H1 (cell line): ENCODE measurements at regions not wholly inside any gene's neighbourhood (a gene's known extent, or its start where the extent isn't known, plus 50 kb on each side); places are given as distances from the start of the nearest gene placed in this dataset.

Experiments used
- CTCF ChIA-PET: fragments of 300-600 bp; sonication (Branson Sonifier 250); formaldehyde crosslinking; loops from one replicate; lab custom pipeline; 2021; ENCODE audit not compliant: partially characterized antibody; lab: Charles Lee
- POLR2A ChIA-PET: fragments of 300-600 bp; sonication (Branson Sonifier 250); formaldehyde crosslinking; loops from one replicate; lab custom pipeline; 2021; ENCODE audit warnings: inconsistent platforms; ENCODE audit not compliant: partially characterized antibody; lab: Charles Lee
- DNase-seq, 2 experiments: peaks; one replicate each; pipeline versions ENCODE4 v3.0.0 to v3.0.0-alpha.2; 2010 to 2022; ENCODE audit warnings: low spot score in 2 of 2, low read depth in 1 of 2, mixed read lengths in 1 of 2
- FAIRE-seq: peaks from 2 replicates; lab custom pipeline; 2011; peaks lifted over from hg19 to GRCh38; lab: Jason Lieb, UNC
- H2AFZ ChIP-seq: 2 replicates; pipeline ENCODE4 v1.8.1; 2012; ENCODE audit warnings: low read length, inconsistent platforms
- H2AK5ac ChIP-seq: 2 replicates; pipeline ENCODE4 v1.6.1; 2013; ENCODE audit warnings: low read depth, low read length
- H2BK120ac ChIP-seq: replicated peaks from 2 replicates; pipeline ENCODE3; 2013; ENCODE audit warnings: low read depth, low read length, inconsistent platforms
- H2BK12ac ChIP-seq: 2 replicates; pipeline ENCODE4 v1.6.1; 2013; ENCODE audit warnings: low read depth, low read length
- H2BK15ac ChIP-seq: 2 replicates; pipeline ENCODE4 v1.6.1; 2013; ENCODE audit warnings: low read length
- H2BK20ac ChIP-seq: 2 replicates; pipeline ENCODE4 v1.6.1; 2013; ENCODE audit warnings: low read length
- H2BK5ac ChIP-seq: 2 replicates; pipeline ENCODE4 v1.6.1; 2013; ENCODE audit warnings: low read depth, low read length
- H3K14ac ChIP-seq: 2 replicates; pipeline ENCODE4 v1.6.1; 2013; ENCODE audit warnings: inconsistent platforms; ENCODE audit not compliant: insufficient read length
- H3K18ac ChIP-seq: 2 replicates; pipeline ENCODE4 v1.6.1; 2013; ENCODE audit warnings: low read length; ENCODE audit errors: extremely low read depth
- H3K23ac ChIP-seq: 2 replicates; pipeline ENCODE4 v1.6.1; 2013; ENCODE audit warnings: inconsistent platforms; ENCODE audit not compliant: insufficient read length
- H3K23me2 ChIP-seq: 2 replicates; pipeline ENCODE4 v1.6.1; 2013; ENCODE audit warnings: low read depth, low read length
- H3K27ac ChIP-seq: 2 replicates; pipeline ENCODE4 v1.6.1; 2011; ENCODE audit warnings: low read depth, low read length, inconsistent platforms
- H3K27me3 ChIP-seq, 4 experiments: replicated peaks in 1 of 4; 1 replicate in 1 of 4; 2 replicates in 3 of 4; pipeline versions ENCODE4 v1.6.1 to v1.8.1; 2011 to 2013; ENCODE audit warnings: low read length in 3 of 4, mild to moderate bottlenecking in 3 of 4, inconsistent platforms in 2 of 4, mixed read lengths in 2 of 4, moderate library complexity in 1 of 4; ENCODE audit not compliant: control insufficient read depth in 3 of 4, insufficient read depth in 3 of 4; ENCODE audit errors: extremely low read depth in 1 of 4
- H3K36me3 ChIP-seq, 4 experiments: 2 replicates each; pipeline versions ENCODE4 v1.6.1 to v1.8.1; 2011 to 2013; ENCODE audit warnings: mild to moderate bottlenecking in 4 of 4, low read length in 3 of 4, moderate library complexity in 2 of 4, control low read depth in 1 of 4, inconsistent platforms in 1 of 4; ENCODE audit not compliant: insufficient read depth in 4 of 4, control insufficient read depth in 2 of 4
- H3K4ac ChIP-seq: replicated peaks from 2 replicates; pipeline ENCODE3; 2013; ENCODE audit warnings: low read length, low read depth, mixed read lengths, inconsistent platforms; ENCODE audit not compliant: insufficient read length
- H3K4me1 ChIP-seq, 4 experiments: replicated peaks in 1 of 4; 1 replicate in 1 of 4; 2 replicates in 3 of 4; pipeline versions ENCODE4 v1.6.1 to v1.8.1; 2011 to 2013; ENCODE audit warnings: low read length in 3 of 4, inconsistent platforms in 2 of 4, mixed read lengths in 1 of 4; ENCODE audit not compliant: insufficient read depth in 4 of 4, control insufficient read depth in 3 of 4
- H3K4me2 ChIP-seq, 2 experiments: 2 replicates each; pipeline versions ENCODE4 v1.6.1 to v1.8.1; 2011 to 2013; ENCODE audit warnings: low read depth in 2 of 2, low read length in 2 of 2, control low read depth in 1 of 2, inconsistent platforms in 1 of 2, mild to moderate bottlenecking in 1 of 2; ENCODE audit not compliant: insufficient read depth in 1 of 2
- H3K4me3 ChIP-seq, 4 experiments: fragments of 200-600, 300-600 bp in 1 of 4; sonication (generic), shearing (Covaris generic), sonication (Bioruptor Twin) in 1 of 4; 2 replicates each; pipeline versions ENCODE4 v1.5.1 to v1.8.1; 2011 to 2016; ENCODE audit warnings: low read length in 4 of 4, low read depth in 3 of 4, control low read depth in 2 of 4, inconsistent platforms in 2 of 4, mild to moderate bottlenecking in 2 of 4, mixed read lengths in 1 of 4, moderate library complexity in 1 of 4; ENCODE audit not compliant: insufficient read depth in 2 of 4; ENCODE audit errors: extremely low read depth in 1 of 4
- H3K56ac ChIP-seq: replicated peaks from 2 replicates; pipeline ENCODE3; 2013; ENCODE audit warnings: low read depth, mild to moderate bottlenecking, mixed read lengths, low read length, inconsistent platforms; ENCODE audit not compliant: insufficient read length
- H3K79me1 ChIP-seq: 2 replicates; pipeline ENCODE4 v1.6.1; 2013; ENCODE audit warnings: low read depth, low read length, control low read depth
- H3K79me2 ChIP-seq, 2 experiments: 2 replicates each; pipeline versions ENCODE4 v1.6.1 to v1.8.1; 2012 to 2013; ENCODE audit warnings: low read length in 2 of 2, mild to moderate bottlenecking in 2 of 2, inconsistent platforms in 1 of 2; ENCODE audit not compliant: insufficient read depth in 2 of 2, control insufficient read depth in 1 of 2
- H3K9ac ChIP-seq, 4 experiments: replicated peaks in 1 of 4; 1 replicate in 1 of 4; 2 replicates in 3 of 4; pipeline versions ENCODE4 v1.6.1 to v1.8.1; 2011 to 2013; ENCODE audit warnings: low read depth in 3 of 4, low read length in 3 of 4, control low read depth in 2 of 4, mild to moderate bottlenecking in 2 of 4, moderate library complexity in 2 of 4, inconsistent platforms in 1 of 4; ENCODE audit errors: extremely low read depth in 1 of 4
- H3K9me3 ChIP-seq, 2 experiments: 2 replicates each; pipeline versions ENCODE4 v1.6.1 to v1.8.1; 2012 to 2013; ENCODE audit warnings: mild to moderate bottlenecking in 2 of 2, moderate library complexity in 2 of 2, control low read depth in 1 of 2, inconsistent platforms in 1 of 2, low read depth in 1 of 2, low read length in 1 of 2, mixed read lengths in 1 of 2; ENCODE audit not compliant: insufficient read depth in 2 of 2
- H4K20me1 ChIP-seq, 2 experiments: replicated peaks in 1 of 2; 2 replicates each; pipeline versions ENCODE3 to v1.8.1; 2011 to 2013; ENCODE audit warnings: inconsistent platforms in 2 of 2, low read length in 2 of 2, mild to moderate bottlenecking in 1 of 2; ENCODE audit not compliant: insufficient read depth in 2 of 2, control insufficient read depth in 1 of 2
- H4K5ac ChIP-seq: 2 replicates; pipeline ENCODE4 v1.6.1; 2013; ENCODE audit warnings: low read length, low read depth, mixed read lengths, inconsistent platforms; ENCODE audit not compliant: insufficient read length
- H4K8ac ChIP-seq: 2 replicates; pipeline ENCODE4 v1.8.0; 2013; ENCODE audit warnings: mild to moderate bottlenecking, moderate library complexity, low read length, inconsistent platforms; ENCODE audit not compliant: insufficient read depth; ENCODE audit errors: extremely low read depth
- H4K91ac ChIP-seq: replicated peaks from 2 replicates; pipeline ENCODE3; 2013; ENCODE audit warnings: low read length, mixed read lengths, inconsistent platforms; ENCODE audit not compliant: insufficient read length
- GABPA ChIP-seq: IDR thresholded peaks from 2 replicates; pipeline ENCODE4 v1.6.1; 2011; ENCODE audit warnings: mild to moderate bottlenecking, low read length, moderate library complexity, borderline replicate concordance; ENCODE audit not compliant: insufficient read depth
- WGBS, 2 experiments: shearing (Covaris generic) in 1 of 2; methylation state at CpG; one replicate each; pipeline versions ENCODE4 v1.1.6 to v1.1.7; 2013 to 2015; ENCODE audit warnings: low lambda C conversion rate in 2 of 2, mixed read lengths in 2 of 2, inconsistent platforms in 1 of 2, low coverage in 1 of 2, missing lambda C conversion rate in 1 of 2; ENCODE audit not compliant: insufficient replicate concordance in 2 of 2, insufficient coverage in 1 of 2, insufficient read length in 1 of 2; ENCODE audit errors: extremely low coverage in 1 of 2, missing lambda C conversion rate in 1 of 2; 5-methylcytosine and 5-hydroxymethylcytosine counted together

GRCh38 chr14:65933400-65934069, 521.0 kb downstream of the FUT8 start:
- Histone ChIP-seq H4K5ac (no peak overlapping the region), H2AK5ac (no peak overlapping the region), H3K4me1 (peaks cover 0 to 7% (median 2%) of the 10 kb centered on the region in 4 experiments; a peak in 2 of 7 replicates), H3K79me1 (no peaks in the 10 kb centered on the region), H4K91ac (no peak overlapping the region), H2BK15ac (no peak overlapping the region), H3K14ac (no peak overlapping the region), H3K36me3 (no peaks in the 10 kb centered on the region), H3K79me2 (no peaks in the 10 kb centered on the region), H3K27ac (no peak overlapping the region), H3K23ac (no peak overlapping the region), H3K9ac (no peak overlapping the region), H3K23me2 (no peaks in the 10 kb centered on the region), H2BK20ac (no peak overlapping the region), H2BK5ac (no peak overlapping the region), H3K9me3 (no peaks in the 10 kb centered on the region), H3K27me3 (no peaks in the 10 kb centered on the region; a peak in 1 of 7 replicates), H3K4ac (no peak overlapping the region), H3K4me2 (no peak overlapping the region), H4K8ac (no peak overlapping the region), H4K20me1 (no peaks in the 10 kb centered on the region), H3K18ac (no peak overlapping the region), H2BK12ac (no peak overlapping the region), H2BK120ac (no peak overlapping the region), H3K56ac (no peak overlapping the region), H3K4me3 (no peak overlapping the region), H2AFZ (no peak overlapping the region)
- ChIA-PET CTCF (interaction anchor here (1.3 kb wide), 1 partner anchor 27 kb away, joined by 3 read pairs; no protein-coding TSS in a partner anchor), POLR2A (no interaction called here)
- TF ChIP-seq GABPA: no peak
- WGBS, 2 experiments: 86% methylated on average over 4 of the region's 4 CpGs; no CpG with 5 or more reads in 1 of the 2 experiments
- no peak for DNase-seq
- FAIRE-seq: no peak
